WTC11 (cell line): ENCODE measurements at regions not wholly inside any gene's neighbourhood (a gene's known extent, or its start where the extent isn't known, plus 50 kb on each side); places are given as distances from the start of the nearest gene placed in this dataset.

ENCODE experiments used
- ATF3 ChIP-seq: sonication (generic); formaldehyde crosslinking; conservative IDR thresholded peaks from 2 replicates; pipeline ENCODE4 v1.8.1; 2022; ENCODE audit warnings: mild to moderate bottlenecking, missing genetic modification reagents
- CTCF ChIP-seq: fragments of 200-600 bp; IDR thresholded peaks from 2 replicates; pipeline ENCODE4 v1.8.0; 2022; ENCODE audit warnings: antibody characterized with exemption
- FOXK1 ChIP-seq: sonication (generic); formaldehyde crosslinking; IDR thresholded peaks from 2 replicates; pipeline ENCODE4 v1.8.0; 2022; ENCODE audit warnings: mild to moderate bottlenecking, moderate library complexity, missing genetic modification reagents
- KAT7 ChIP-seq: sonication (generic); formaldehyde crosslinking; IDR thresholded peaks from 2 replicates; pipeline ENCODE4 v1.8.1; 2023; ENCODE audit warnings: missing genetic modification reagents, mild to moderate bottlenecking, borderline replicate concordance
- MXD4 ChIP-seq: fragments of 250-450 bp; sonication (Bioruptor Pico); IDR thresholded peaks from 2 replicates; pipeline ENCODE4 v1.8.0; 2021; ENCODE audit warnings: mild to moderate bottlenecking, moderate library complexity, borderline replicate concordance
- NFE2L1 ChIP-seq: sonication (generic); formaldehyde crosslinking; IDR thresholded peaks from 2 replicates; pipeline ENCODE4 v1.8.1; 2023; ENCODE audit warnings: missing genetic modification reagents
- NFYB ChIP-seq: sonication (generic); formaldehyde crosslinking; conservative IDR thresholded peaks from 2 replicates; pipeline ENCODE4 v1.8.0; 2022; ENCODE audit warnings: low read depth, missing genetic modification reagents
- STAT6 ChIP-seq: sonication (generic); formaldehyde crosslinking; conservative IDR thresholded peaks from 2 replicates; pipeline ENCODE4 v1.8.1; 2023; ENCODE audit warnings: mild to moderate bottlenecking, low read depth, missing genetic modification reagents, moderate library complexity
- TP53 ChIP-seq: sonication (generic); formaldehyde crosslinking; IDR thresholded peaks from 2 replicates; pipeline ENCODE4 v1.8.1; 2023; ENCODE audit warnings: mild to moderate bottlenecking, missing genetic modification reagents
- TF ChIP-seq, protein P1 (sequence below): sonication (generic); formaldehyde crosslinking; IDR thresholded peaks from 2 replicates; pipeline ENCODE4 v1.8.0; 2022; ENCODE audit warnings: mild to moderate bottlenecking, missing genetic modification reagents

DNA sequence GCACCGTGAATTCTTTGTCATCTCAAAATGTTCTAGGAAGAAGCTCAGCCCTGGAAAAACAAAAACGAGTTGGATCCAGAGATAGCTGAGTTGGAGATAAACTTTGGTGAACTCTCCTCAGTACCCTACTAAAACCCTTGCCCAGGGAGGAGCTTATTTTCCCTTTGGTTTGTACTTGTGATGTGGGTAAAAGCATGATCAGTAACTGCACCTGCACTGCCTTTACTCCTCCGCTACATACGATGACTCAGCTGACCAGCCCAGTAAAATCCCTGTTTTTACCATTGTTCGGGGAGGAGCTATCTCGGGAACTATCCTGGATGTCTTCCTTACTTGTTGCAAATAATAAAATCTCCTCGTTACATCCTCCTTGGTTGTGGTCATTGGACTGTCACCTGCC is 359.3 kb downstream of the SH2D4B start:
- TF ChIP-seq TP53 (CRISPR knock-in tag), result no peak
- no peak for TF ChIP-seq CTCF
- TF ChIP-seq STAT6 (CRISPR knock-in tag), result no peak
- no peak for TF ChIP-seq KAT7
- no peak for TF ChIP-seq FOXK1
- TF ChIP-seq, protein P1, sequence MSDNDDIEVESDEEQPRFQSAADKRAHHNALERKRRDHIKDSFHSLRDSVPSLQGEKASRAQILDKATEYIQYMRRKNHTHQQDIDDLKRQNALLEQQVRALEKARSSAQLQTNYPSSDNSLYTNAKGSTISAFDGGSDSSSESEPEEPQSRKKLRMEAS, result no peak
- no peak for TF ChIP-seq MXD4 (CRISPR knock-in tag)
- no peak for TF ChIP-seq NFE2L1 (CRISPR knock-in tag)
- TF ChIP-seq ATF3 (CRISPR knock-in tag), result no peak
- TF ChIP-seq NFYB (CRISPR knock-in tag), result no peak
